ENCODE measurements at regions not wholly inside any gene's neighbourhood (a gene's known extent, or its start where the extent isn't known, plus 50 kb on each side); places are given as distances from the start of the nearest gene placed in this dataset.
"Not testable (repeated sequence)": the region's sequence is repeated elsewhere in the genome, so short reads cannot be mapped to it uniquely, and the experiment has no call there.

GRCh38 chr5:108567429-108567828 lies 180.3 kb upstream of the FER start:
- Mint-ChIP-seq H3K9me3 (peaks cover 0 to 2% (median 0%) of the 10 kb centered on the region in 11 donors), H3K36me3 (no peaks in the 10 kb centered on the region), H3K27me3 (peaks cover 0 to 7% (median 2%) of the 10 kb centered on the region in 5 donors), H3K4me3 (no peak overlapping the region), H3K27ac (no peak overlapping the region), H3K4me1 (no peaks in the 10 kb centered on the region)
- no peak for ATAC-seq
- Histone ChIP-seq H3K9me3 (ENCODE audit: control insufficient read depth in 2 of 3, low read length in 3 of 3) (no peaks in the 10 kb centered on the region), H3K4me3 (ENCODE audit: low read length) (no peak overlapping the region), H3K27ac (ENCODE audit: low read depth, low read length) (no peak overlapping the region), H3K36me3 (ENCODE audit: control insufficient read depth in 2 of 3, insufficient read depth in 3 of 3, low read length in 3 of 3) (no peaks in the 10 kb centered on the region), H3K4me1 (ENCODE audit: control insufficient read depth in 2 of 2, insufficient read depth in 2 of 2, low read length in 2 of 2) (no peaks in the 10 kb centered on the region), H3K27me3 (ENCODE audit: control insufficient read depth in 2 of 2, insufficient read depth in 2 of 2, low read length in 2 of 2) (no peaks in the 10 kb centered on the region)
- no peak for DNase-seq
- ChIA-PET CTCF (no interaction called here), POLR2A (no interaction called here)
- intact Hi-C loops (cut with micrococcal nuclease) = no loop called here

DNA sequence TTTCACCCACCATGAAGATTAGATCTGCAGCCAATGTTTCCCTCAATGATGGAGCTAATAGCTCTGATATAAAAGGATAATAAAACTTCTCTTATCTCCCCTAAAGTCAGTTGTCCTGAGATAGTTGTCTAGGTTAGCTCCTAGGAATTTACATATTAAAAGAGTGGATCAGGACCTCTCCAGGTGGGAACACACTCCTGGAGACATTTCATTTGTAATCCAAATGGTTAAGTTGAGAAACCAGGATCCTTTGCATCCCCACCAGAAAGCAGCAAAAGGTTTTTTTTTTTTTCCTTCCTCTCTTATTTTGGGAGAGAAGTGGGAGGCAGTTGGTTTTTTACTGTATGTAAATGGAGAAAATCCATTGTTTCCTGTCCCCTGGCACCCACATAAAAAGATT lies 182.5 kb upstream of the FBXL17 start:
- H3K9me3 Mint-ChIP-seq = no peaks in the 10 kb centered on the region
- no peaks in the 10 kb centered on the region for H3K9me3 ChIP-seq (ENCODE audit: control insufficient read depth in 2 of 3, low read length in 3 of 3)
- CTCF ChIA-PET = interaction anchor here (0.5 to 0.6 kb wide), 2 partner anchors 407 to 1945 kb away, joined by 4 read pairs; no protein-coding TSS in a partner anchor
- no peaks in the 10 kb centered on the region for H3K36me3 ChIP-seq (ENCODE audit: control insufficient read depth in 2 of 3, insufficient read depth in 3 of 3, low read length in 3 of 3)
- H3K27ac Mint-ChIP-seq = no peak overlapping the region
- peaks cover 0 to 4% (median 0%) of the 10 kb centered on the region in 5 donors for H3K27me3 Mint-ChIP-seq
- POLR2A ChIA-PET = no interaction called here
- no peak for ATAC-seq
- no peak overlapping the region for H3K4me3 ChIP-seq (ENCODE audit: low read length)
- H3K4me1 ChIP-seq (ENCODE audit: control insufficient read depth in 2 of 2, insufficient read depth in 2 of 2, low read length in 2 of 2) = no peaks in the 10 kb centered on the region
- no peaks in the 10 kb centered on the region for H3K27me3 ChIP-seq (ENCODE audit: control insufficient read depth in 2 of 2, insufficient read depth in 2 of 2, low read length in 2 of 2)
- no peak overlapping the region for H3K4me3 Mint-ChIP-seq
- no peaks in the 10 kb centered on the region for H3K36me3 Mint-ChIP-seq
- no peaks in the 10 kb centered on the region for H3K4me1 Mint-ChIP-seq
- no peak for DNase-seq
- H3K27ac ChIP-seq (ENCODE audit: low read depth, low read length) = no peak overlapping the region
- intact Hi-C loops (cut with micrococcal nuclease) = no loop called here

DNA sequence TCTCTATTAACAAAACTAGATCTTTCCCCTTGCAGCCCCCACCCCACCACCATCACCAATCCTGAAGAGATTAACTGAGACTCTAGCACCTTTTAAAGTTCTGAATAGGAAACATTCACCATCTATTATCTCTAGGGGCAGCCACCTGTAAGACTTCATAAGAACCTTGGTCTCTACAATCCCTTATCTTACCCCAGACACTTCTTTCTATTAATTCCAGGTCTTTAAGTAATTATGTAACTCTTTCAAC lies 180.2 kb upstream of the FBXL17 start:
- CTCF ChIA-PET = no interaction called here
- H3K9me3 Mint-ChIP-seq = no peaks in the 10 kb centered on the region
- intact Hi-C loops (cut with micrococcal nuclease) = no loop called here
- ATAC-seq = no peak
- Histone ChIP-seq H3K4me3 (ENCODE audit: low read length) (no peak overlapping the region), H3K27ac (ENCODE audit: low read depth, low read length) (no peak overlapping the region), H3K4me1 (ENCODE audit: control insufficient read depth in 2 of 2, insufficient read depth in 2 of 2, low read length in 2 of 2) (no peaks in the 10 kb centered on the region), H3K27me3 (ENCODE audit: control insufficient read depth in 2 of 2, insufficient read depth in 2 of 2, low read length in 2 of 2) (no peaks in the 10 kb centered on the region), H3K36me3 (ENCODE audit: control insufficient read depth in 2 of 3, insufficient read depth in 3 of 3, low read length in 3 of 3) (no peaks in the 10 kb centered on the region), H3K9me3 (ENCODE audit: control insufficient read depth in 2 of 3, low read length in 3 of 3) (no peaks in the 10 kb centered on the region)
- H3K27ac Mint-ChIP-seq = no peak overlapping the region
- H3K36me3 Mint-ChIP-seq = no peaks in the 10 kb centered on the region
- H3K4me3 Mint-ChIP-seq = no peak overlapping the region
- H3K27me3 Mint-ChIP-seq = peaks cover 0 to 4% (median 0%) of the 10 kb centered on the region in 5 donors
- POLR2A ChIA-PET = no interaction called here
- H3K4me1 Mint-ChIP-seq = no peaks in the 10 kb centered on the region
- no peak for DNase-seq

DNA sequence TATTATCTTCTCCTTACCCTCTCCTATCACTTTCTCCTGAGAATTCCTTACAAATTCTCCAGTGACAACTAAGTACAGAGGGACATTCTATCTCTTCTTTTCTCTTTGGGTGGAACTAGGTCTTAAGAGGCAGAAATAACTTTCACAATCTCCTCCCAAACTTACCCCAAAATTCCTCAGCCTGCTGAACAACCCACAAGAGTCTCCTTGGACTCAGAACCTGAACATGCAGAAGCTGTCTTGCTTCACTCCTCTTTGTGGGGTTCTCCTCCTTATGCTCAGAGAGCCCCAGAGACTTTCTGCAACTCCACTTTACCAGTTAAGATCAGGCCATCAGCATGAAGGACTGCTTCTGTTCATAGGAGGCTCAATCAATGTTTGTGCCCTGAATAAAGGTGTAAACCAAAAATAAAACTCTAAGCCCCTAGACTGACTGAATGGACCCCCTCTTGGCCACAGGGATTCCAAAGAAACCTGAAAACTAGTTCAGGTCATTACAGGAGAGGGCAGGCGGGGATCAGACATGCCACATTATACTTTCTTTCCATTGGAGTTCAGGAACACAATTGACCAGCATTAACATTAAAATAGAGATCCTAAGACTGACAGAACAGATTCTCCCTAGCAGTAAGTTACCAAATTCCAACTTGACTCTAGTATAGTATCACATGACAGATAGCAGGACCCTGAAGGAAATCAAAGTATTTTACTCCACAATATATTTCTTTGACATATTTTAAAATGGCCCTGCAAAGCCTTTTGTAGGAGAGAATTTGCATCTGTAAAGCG lies 179.7 kb upstream of the FBXL17 start:
- ATAC-seq (no peak), DNase-seq (no peak)
- H3K4me3 Mint-ChIP-seq = no peak overlapping the region
- no peaks in the 10 kb centered on the region for H3K4me1 Mint-ChIP-seq
- Histone ChIP-seq H3K4me1 (ENCODE audit: control insufficient read depth in 2 of 2, insufficient read depth in 2 of 2, low read length in 2 of 2) (no peaks in the 10 kb centered on the region), H3K27me3 (ENCODE audit: control insufficient read depth in 2 of 2, insufficient read depth in 2 of 2, low read length in 2 of 2) (no peaks in the 10 kb centered on the region), H3K9me3 (ENCODE audit: control insufficient read depth in 2 of 3, low read length in 3 of 3) (no peaks in the 10 kb centered on the region), H3K27ac (ENCODE audit: low read depth, low read length) (no peak overlapping the region), H3K4me3 (ENCODE audit: low read length) (no peak overlapping the region), H3K36me3 (ENCODE audit: control insufficient read depth in 2 of 3, insufficient read depth in 3 of 3, low read length in 3 of 3) (no peaks in the 10 kb centered on the region)
- ChIA-PET POLR2A (no interaction called here), CTCF (interaction anchor here (0.6 kb wide), 1 partner anchor 28 kb away, joined by 4 read pairs; no protein-coding TSS in a partner anchor)
- no peaks in the 10 kb centered on the region for H3K9me3 Mint-ChIP-seq
- intact Hi-C loops (cut with micrococcal nuclease) = no loop called here
- no peaks in the 10 kb centered on the region for H3K36me3 Mint-ChIP-seq
- peaks cover 0 to 4% (median 0%) of the 10 kb centered on the region in 5 donors for H3K27me3 Mint-ChIP-seq
- H3K27ac Mint-ChIP-seq = no peak overlapping the region

- no peaks in the 10 kb centered on the region for H3K9me3 ChIP-seq (ENCODE audit: control insufficient read depth in 2 of 3, low read length in 3 of 3)
- intact Hi-C loops (cut with micrococcal nuclease) = no loop called here
- Mint-ChIP-seq H3K36me3 (no peaks in the 10 kb centered on the region), H3K4me3 (no peak overlapping the region), H3K27ac (no peak overlapping the region), H3K4me1 (no peaks in the 10 kb centered on the region), H3K9me3 (peaks cover 0 to under 1% (median 0%) of the 10 kb centered on the region in 11 donors), H3K27me3 (peaks cover 0 to 4% (median 0%) of the 10 kb centered on the region in 5 donors)
- no peak overlapping the region for H3K4me3 ChIP-seq (ENCODE audit: low read length)
- H3K27me3 ChIP-seq (ENCODE audit: control insufficient read depth in 2 of 2, insufficient read depth in 2 of 2, low read length in 2 of 2) = no peaks in the 10 kb centered on the region
- ATAC-seq = no peak
- H3K27ac ChIP-seq (ENCODE audit: low read depth, low read length) = no peak overlapping the region
- ChIA-PET POLR2A (no interaction called here), CTCF (no interaction called here)
- H3K4me1 ChIP-seq (ENCODE audit: control insufficient read depth in 2 of 2, insufficient read depth in 2 of 2, low read length in 2 of 2) = no peaks in the 10 kb centered on the region
- no peak for DNase-seq
- no peaks in the 10 kb centered on the region for H3K36me3 ChIP-seq (ENCODE audit: control insufficient read depth in 2 of 3, insufficient read depth in 3 of 3, low read length in 3 of 3)
Observed at GRCh38 chr5:108560581-108560980, 178.7 kb upstream of the FBXL17 start.

GRCh38 chr5:108560166-108560565 lies 178.3 kb upstream of the FBXL17 start:
- no peak overlapping the region for H3K27ac ChIP-seq (ENCODE audit: low read depth, low read length)
- peaks cover 0 to 3% (median 0%) of the 10 kb centered on the region in 11 donors for H3K9me3 Mint-ChIP-seq
- intact Hi-C loops (cut with micrococcal nuclease) = no loop called here
- DNase-seq (no peak), ATAC-seq (no peak)
- H3K4me3 Mint-ChIP-seq = no peak overlapping the region
- no peaks in the 10 kb centered on the region for H3K36me3 ChIP-seq (ENCODE audit: control insufficient read depth in 2 of 3, insufficient read depth in 3 of 3, low read length in 3 of 3)
- H3K27me3 ChIP-seq (ENCODE audit: control insufficient read depth in 2 of 2, insufficient read depth in 2 of 2, low read length in 2 of 2) = no peaks in the 10 kb centered on the region
- no peaks in the 10 kb centered on the region for H3K36me3 Mint-ChIP-seq
- H3K27ac Mint-ChIP-seq = no peak overlapping the region
- no peak overlapping the region for H3K4me3 ChIP-seq (ENCODE audit: low read length)
- CTCF ChIA-PET = no interaction called here
- H3K4me1 ChIP-seq (ENCODE audit: control insufficient read depth in 2 of 2, insufficient read depth in 2 of 2, low read length in 2 of 2) = no peaks in the 10 kb centered on the region
- H3K4me1 Mint-ChIP-seq = no peaks in the 10 kb centered on the region
- peaks cover 0 to 2% (median 0%) of the 10 kb centered on the region in 5 donors for H3K27me3 Mint-ChIP-seq
- POLR2A ChIA-PET = no interaction called here
- no peaks in the 10 kb centered on the region for H3K9me3 ChIP-seq (ENCODE audit: control insufficient read depth in 2 of 3, low read length in 3 of 3)

DNA sequence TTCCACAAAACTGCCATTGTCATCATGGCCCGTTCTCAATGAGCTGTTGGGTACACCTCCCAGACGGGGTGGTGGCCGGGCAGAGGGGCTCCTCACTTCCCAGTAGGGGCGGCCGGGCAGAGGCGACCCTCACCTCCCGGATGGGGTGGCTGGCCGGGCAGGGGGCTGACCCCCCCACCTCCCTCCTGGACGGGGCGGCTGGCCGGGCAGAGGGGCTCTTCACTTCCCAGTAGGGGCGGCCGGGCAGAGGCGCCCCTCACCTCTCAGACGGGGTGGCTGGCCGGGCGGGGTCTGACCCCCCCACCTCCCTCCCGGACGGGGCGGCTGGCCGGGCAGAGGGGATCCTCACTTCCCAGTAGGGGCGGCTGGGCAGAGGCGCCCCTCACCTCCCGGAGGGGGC lies 176.9 kb upstream of the FBXL17 start:
- intact Hi-C loops (cut with micrococcal nuclease); POLR2A ChIA-PET; H3K27ac Mint-ChIP-seq; CTCF ChIA-PET; H3K27me3 ChIP-seq (ENCODE audit: control insufficient read depth in 2 of 2, insufficient read depth in 2 of 2, low read length in 2 of 2); H3K4me3 Mint-ChIP-seq; H3K9me3 ChIP-seq (ENCODE audit: control insufficient read depth in 2 of 3, low read length in 3 of 3); H3K4me1 Mint-ChIP-seq; DNase-seq; H3K4me1 ChIP-seq (ENCODE audit: control insufficient read depth in 2 of 2, insufficient read depth in 2 of 2, low read length in 2 of 2); H3K9me3 Mint-ChIP-seq; H3K36me3 ChIP-seq (ENCODE audit: control insufficient read depth in 2 of 3, insufficient read depth in 3 of 3, low read length in 3 of 3); H3K4me3 ChIP-seq (ENCODE audit: low read length); H3K27ac ChIP-seq (ENCODE audit: low read depth, low read length); H3K36me3 Mint-ChIP-seq; ATAC-seq; H3K27me3 Mint-ChIP-seq: not testable (repeated sequence)
